HL-60 (cell line): ENCODE measurements at regions not wholly inside any gene's neighbourhood (a gene's known extent, or its start where the extent isn't known, plus 50 kb on each side); places are given as distances from the start of the nearest gene placed in this dataset.

ENCODE experiments used
- CTCF ChIP-seq: IDR thresholded peaks from one replicate; pipeline ENCODE4 v1.5.1; 2011; ENCODE audit warnings: low read length, control low read depth, inconsistent platforms; ENCODE audit not compliant: insufficient read depth
- POLR2AphosphoS5 ChIP-seq: IDR thresholded peaks from 2 replicates; pipeline ENCODE4 v1.6.1; 2012; ENCODE audit warnings: low read depth

- TF ChIP-seq POLR2AphosphoS5 (no peak), CTCF (no peak)
These were observed 760.9 kb upstream of the ACO1 start for GRCh38 chr9:31623511-31623910.
